Endothelial cell of umbilical vein (primary cell): ENCODE measurements at regions not wholly inside any gene's neighbourhood (a gene's known extent, or its start where the extent isn't known, plus 50 kb on each side); places are given as distances from the start of the nearest gene placed in this dataset.

Source experiments
- EZH2 ChIP-seq: IDR thresholded peaks from 2 replicates; pipeline ENCODE4 v1.6.1; 2012; ENCODE audit warnings: borderline replicate concordance, low read depth, mild to moderate bottlenecking, moderate library complexity, low read length, inconsistent platforms; ENCODE audit not compliant: severe bottlenecking
- FOS ChIP-seq: IDR thresholded peaks from 2 replicates; pipeline ENCODE4 v1.6.1; 2011; ENCODE audit warnings: mild to moderate bottlenecking, low read length, moderate library complexity, borderline replicate concordance; ENCODE audit not compliant: insufficient read depth
- GATA2 ChIP-seq: IDR thresholded peaks from 2 replicates; pipeline ENCODE4 v1.7.0; 2011; ENCODE audit warnings: low read depth, mild to moderate bottlenecking, moderate library complexity, mixed read lengths, low read length; ENCODE audit not compliant: insufficient read length, insufficient read depth
- JUN ChIP-seq: IDR thresholded peaks from 2 replicates; pipeline ENCODE4 v1.6.1; 2011; ENCODE audit warnings: borderline replicate concordance, low read depth; ENCODE audit not compliant: insufficient read length, insufficient read depth
- MAX ChIP-seq: IDR thresholded peaks from 2 replicates; pipeline ENCODE4 v1.6.1; 2011; ENCODE audit not compliant: insufficient read depth, insufficient read length
- MYC ChIP-seq: IDR thresholded peaks from one replicate; pipeline ENCODE4 v1.6.1; 2011; ENCODE audit warnings: mild to moderate bottlenecking, low read depth, low read length
- POLR2A ChIP-seq: IDR thresholded peaks from 2 replicates; pipeline ENCODE4 v1.6.1; 2012; ENCODE audit warnings: low read depth, mild to moderate bottlenecking, control low read depth, low read length
- POLR2AphosphoS5 ChIP-seq: IDR thresholded peaks from 2 replicates; pipeline ENCODE4 v1.6.1; 2012; ENCODE audit warnings: low read depth, mild to moderate bottlenecking, control low read depth, low read length, moderate library complexity; ENCODE audit not compliant: insufficient read depth
- TF ChIP-seq, protein P1 (sequence below), 2 donors: IDR thresholded peaks; 1 replicate in 1 of 2; 2 replicates in 1 of 2; pipeline ENCODE4 v1.5.1; 2011; ENCODE audit warnings: low read length in 2 of 2, mild to moderate bottlenecking in 2 of 2, moderate library complexity in 2 of 2, control low read depth in 1 of 2, inconsistent platforms in 1 of 2, low read depth in 1 of 2; ENCODE audit not compliant: insufficient read depth in 1 of 2; ENCODE audit errors: extremely low read depth in 1 of 2

GRCh38 chr13:73739394-73739793 is 394.8 kb downstream of the KLF12 start:
- TF ChIP-seq, protein P1, sequence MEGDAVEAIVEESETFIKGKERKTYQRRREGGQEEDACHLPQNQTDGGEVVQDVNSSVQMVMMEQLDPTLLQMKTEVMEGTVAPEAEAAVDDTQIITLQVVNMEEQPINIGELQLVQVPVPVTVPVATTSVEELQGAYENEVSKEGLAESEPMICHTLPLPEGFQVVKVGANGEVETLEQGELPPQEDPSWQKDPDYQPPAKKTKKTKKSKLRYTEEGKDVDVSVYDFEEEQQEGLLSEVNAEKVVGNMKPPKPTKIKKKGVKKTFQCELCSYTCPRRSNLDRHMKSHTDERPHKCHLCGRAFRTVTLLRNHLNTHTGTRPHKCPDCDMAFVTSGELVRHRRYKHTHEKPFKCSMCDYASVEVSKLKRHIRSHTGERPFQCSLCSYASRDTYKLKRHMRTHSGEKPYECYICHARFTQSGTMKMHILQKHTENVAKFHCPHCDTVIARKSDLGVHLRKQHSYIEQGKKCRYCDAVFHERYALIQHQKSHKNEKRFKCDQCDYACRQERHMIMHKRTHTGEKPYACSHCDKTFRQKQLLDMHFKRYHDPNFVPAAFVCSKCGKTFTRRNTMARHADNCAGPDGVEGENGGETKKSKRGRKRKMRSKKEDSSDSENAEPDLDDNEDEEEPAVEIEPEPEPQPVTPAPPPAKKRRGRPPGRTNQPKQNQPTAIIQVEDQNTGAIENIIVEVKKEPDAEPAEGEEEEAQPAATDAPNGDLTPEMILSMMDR (IDR thresholded peaks at IDR 0.05; ENCODE audit: extremely low read depth in 1 of 2, insufficient read depth in 1 of 2, low read depth in 1 of 2, low read length in 2 of 2), result no peak
- no peak for TF ChIP-seq POLR2A
- TF ChIP-seq JUN, result no peak
- no peak for TF ChIP-seq EZH2
- TF ChIP-seq POLR2AphosphoS5, result no peak
- TF ChIP-seq MAX, result no peak
- no peak for TF ChIP-seq MYC
- TF ChIP-seq GATA2, result no peak
- no peak for TF ChIP-seq FOS
